Endothelial cell of umbilical vein (primary cell): ENCODE measurements at regions not wholly inside any gene's neighbourhood (a gene's known extent, or its start where the extent isn't known, plus 50 kb on each side); places are given as distances from the start of the nearest gene placed in this dataset.

Source experiments
- BruUV-seq: library from RNA; stranded (reverse); fragments of 400-500 nt; replicated peaks from 2 replicates; lab custom pipeline; 2021; lab: Mats Ljungman, UMichigan
- CTCF ChIA-PET: fragments of 300-600, 350-600 bp; sonication (Branson Sonifier 250); formaldehyde crosslinking; loops from one replicate; lab custom pipeline; 2021; ENCODE audit warnings: antibody characterized with exemption, inconsistent platforms; lab: Charles Lee
- POLR2A ChIA-PET: fragments of 300-600, 350-600 bp; sonication (Branson Sonifier 250); formaldehyde crosslinking; loops from one replicate; lab custom pipeline; 2021; ENCODE audit warnings: antibody characterized with exemption, inconsistent platforms; lab: Charles Lee
- DNase-seq: peaks from one replicate; pipeline ENCODE4 v3.0.0-alpha.2; 2011; ENCODE audit warnings: low read depth, low spot score
- FAIRE-seq: peaks from 2 replicates; lab custom pipeline; 2011; peaks lifted over from hg19 to GRCh38; lab: Jason Lieb, UNC
- H2AFZ ChIP-seq: 2 replicates; pipeline ENCODE4 v1.6.0; 2012; ENCODE audit warnings: low read depth, low read length, control low read depth, inconsistent platforms
- H3K27ac ChIP-seq: 2 replicates; pipeline ENCODE4 v1.5.1; 2011; ENCODE audit warnings: low read depth, mild to moderate bottlenecking, control low read depth, low read length, moderate library complexity; ENCODE audit not compliant: insufficient read depth
- H3K27me3 ChIP-seq, 2 experiments: 2 replicates each; pipeline versions ENCODE4 v1.6.0 to v1.6.1; 2011; ENCODE audit warnings: low read length in 2 of 2, mixed read lengths in 1 of 2; ENCODE audit not compliant: control insufficient read depth in 2 of 2, insufficient read depth in 2 of 2
- H3K36me3 ChIP-seq, 2 experiments: 2 replicates in 1 of 2; 3 replicates in 1 of 2; pipeline ENCODE4 v1.5.1; 2011; ENCODE audit warnings: low read length in 2 of 2, mild to moderate bottlenecking in 1 of 2, moderate library complexity in 1 of 2; ENCODE audit not compliant: control insufficient read depth in 2 of 2, insufficient read depth in 2 of 2; ENCODE audit errors: extremely low read depth in 1 of 2
- H3K4me1 ChIP-seq: 3 replicates; pipeline ENCODE4 v1.5.1; 2011; ENCODE audit warnings: mild to moderate bottlenecking, low read length; ENCODE audit not compliant: control insufficient read depth, insufficient read depth; ENCODE audit errors: extremely low read depth
- H3K4me2 ChIP-seq: 2 replicates; pipeline ENCODE4 v1.6.1; 2011; ENCODE audit warnings: low read length, control low read depth, mixed read lengths; ENCODE audit not compliant: insufficient read depth
- H3K4me3 ChIP-seq, 3 experiments: fragments of 200-600 bp in 1 of 3; sonication (generic), shearing (Covaris generic) in 1 of 3; replicated peaks in 1 of 3; 2 replicates each; pipeline ENCODE4 v1.5.1; 2011 to 2016; ENCODE audit warnings: control low read depth in 3 of 3, low read length in 3 of 3, mild to moderate bottlenecking in 2 of 3, inconsistent platforms in 1 of 3, low read depth in 1 of 3, moderate library complexity in 1 of 3; ENCODE audit not compliant: insufficient read depth in 1 of 3
- H3K79me2 ChIP-seq: 2 replicates; pipeline ENCODE4 v1.6.0; 2012; ENCODE audit warnings: low read length, inconsistent platforms; ENCODE audit not compliant: control insufficient read depth, insufficient read depth
- H3K9ac ChIP-seq: replicated peaks from 2 replicates; pipeline ENCODE3; 2011; ENCODE audit warnings: low read length, control low read depth; ENCODE audit not compliant: insufficient read depth; ENCODE audit errors: extremely low read depth
- H3K9me1 ChIP-seq: replicated peaks from 3 replicates; pipeline ENCODE4 v1.6.0; 2011; ENCODE audit warnings: mild to moderate bottlenecking, low read length; ENCODE audit not compliant: control insufficient read depth, insufficient read depth; ENCODE audit errors: extremely low read depth
- H3K9me3 ChIP-seq: replicated peaks from 2 replicates; pipeline ENCODE4 v1.5.1; 2012; ENCODE audit warnings: low read length, inconsistent platforms; ENCODE audit not compliant: control insufficient read depth, insufficient read depth
- H4K20me1 ChIP-seq: replicated peaks from 2 replicates; pipeline ENCODE3; 2011; ENCODE audit warnings: mild to moderate bottlenecking, low read length; ENCODE audit not compliant: control insufficient read depth, insufficient read depth; ENCODE audit errors: extremely low read depth
- EZH2 ChIP-seq: IDR thresholded peaks from 2 replicates; pipeline ENCODE4 v1.6.1; 2012; ENCODE audit warnings: borderline replicate concordance, low read depth, mild to moderate bottlenecking, moderate library complexity, low read length, inconsistent platforms; ENCODE audit not compliant: severe bottlenecking
- FOS ChIP-seq: IDR thresholded peaks from 2 replicates; pipeline ENCODE4 v1.6.1; 2011; ENCODE audit warnings: mild to moderate bottlenecking, low read length, moderate library complexity, borderline replicate concordance; ENCODE audit not compliant: insufficient read depth
- GATA2 ChIP-seq: IDR thresholded peaks from 2 replicates; pipeline ENCODE4 v1.7.0; 2011; ENCODE audit warnings: low read depth, mild to moderate bottlenecking, moderate library complexity, mixed read lengths, low read length; ENCODE audit not compliant: insufficient read length, insufficient read depth
- JUN ChIP-seq: IDR thresholded peaks from 2 replicates; pipeline ENCODE4 v1.6.1; 2011; ENCODE audit warnings: borderline replicate concordance, low read depth; ENCODE audit not compliant: insufficient read length, insufficient read depth
- MYC ChIP-seq: IDR thresholded peaks from one replicate; pipeline ENCODE4 v1.6.1; 2011; ENCODE audit warnings: mild to moderate bottlenecking, low read depth, low read length
- POLR2A ChIP-seq: IDR thresholded peaks from 2 replicates; pipeline ENCODE4 v1.6.1; 2012; ENCODE audit warnings: low read depth, mild to moderate bottlenecking, control low read depth, low read length
- POLR2AphosphoS5 ChIP-seq: IDR thresholded peaks from 2 replicates; pipeline ENCODE4 v1.6.1; 2012; ENCODE audit warnings: low read depth, mild to moderate bottlenecking, control low read depth, low read length, moderate library complexity; ENCODE audit not compliant: insufficient read depth
- dilution Hi-C: fragments of 300-500 bp; cut with MboI; formaldehyde crosslinking; loops from one replicate; pipeline ENCODE4 v1.15.0; 2019; ENCODE audit warnings: low sequenced_read_pairs; ENCODE audit not compliant: extremely low pct_ligation_motif_present
- intact Hi-C: fragments of 100-400 bp; cut with micrococcal nuclease; formaldehyde crosslinking; loops from one replicate; pipeline ENCODE4 v1.10.0; 2022
- TF ChIP-seq, protein P1 (sequence below), 2 donors: IDR thresholded peaks; 1 replicate in 1 of 2; 2 replicates in 1 of 2; pipeline ENCODE4 v1.5.1; 2011; ENCODE audit warnings: low read length in 2 of 2, mild to moderate bottlenecking in 2 of 2, moderate library complexity in 2 of 2, control low read depth in 1 of 2, inconsistent platforms in 1 of 2, low read depth in 1 of 2; ENCODE audit not compliant: insufficient read depth in 1 of 2; ENCODE audit errors: extremely low read depth in 1 of 2
- TF ChIP-seq, protein P2 (sequence below): IDR thresholded peaks from 2 replicates; pipeline ENCODE4 v1.6.1; 2011; ENCODE audit not compliant: insufficient read depth, insufficient read length

DNA sequence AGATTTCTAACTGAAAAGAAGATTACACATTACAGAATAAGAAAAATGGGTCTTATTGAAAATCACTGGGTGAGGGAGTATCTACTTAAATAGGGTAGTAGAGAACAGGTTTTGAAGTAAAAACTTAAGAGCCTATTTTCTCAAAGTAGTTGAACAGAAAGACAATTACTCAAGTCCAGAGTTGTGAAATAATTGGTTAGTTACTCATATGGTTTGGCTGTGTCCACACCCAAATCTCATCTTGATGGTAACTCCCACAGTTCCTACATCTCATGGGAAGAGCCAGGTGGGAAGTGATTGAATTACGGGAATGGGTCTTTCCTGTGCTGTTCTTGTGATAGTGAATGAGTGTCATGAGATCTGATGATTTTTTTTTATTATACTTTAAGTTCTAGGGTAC, 1035.3 kb upstream of the GJE1 start:
- dilution Hi-C loops, result no loop called here

More for the DNA sequence above, 1035.3 kb upstream of the GJE1 start:
- Histone ChIP-seq H3K9me3 (no peaks in the 10 kb centered on the region), H3K79me2 (no peaks in the 10 kb centered on the region), H3K9me1 (no peaks in the 10 kb centered on the region), H3K4me1 (no peaks in the 10 kb centered on the region), H3K4me3 (no peak overlapping the region), H3K27me3 (no peaks in the 10 kb centered on the region), H3K27ac (no peak overlapping the region), H4K20me1 (no peaks in the 10 kb centered on the region), H3K4me2 (no peak overlapping the region), H2AFZ (no peak overlapping the region), H3K36me3 (no peaks in the 10 kb centered on the region), H3K9ac (no peak overlapping the region)
- TF ChIP-seq JUN (no peak), POLR2AphosphoS5 (no peak), GATA2 (no peak), EZH2 (no peak), MYC (no peak), FOS (no peak), POLR2A (no peak)
- TF ChIP-seq, protein P1, sequence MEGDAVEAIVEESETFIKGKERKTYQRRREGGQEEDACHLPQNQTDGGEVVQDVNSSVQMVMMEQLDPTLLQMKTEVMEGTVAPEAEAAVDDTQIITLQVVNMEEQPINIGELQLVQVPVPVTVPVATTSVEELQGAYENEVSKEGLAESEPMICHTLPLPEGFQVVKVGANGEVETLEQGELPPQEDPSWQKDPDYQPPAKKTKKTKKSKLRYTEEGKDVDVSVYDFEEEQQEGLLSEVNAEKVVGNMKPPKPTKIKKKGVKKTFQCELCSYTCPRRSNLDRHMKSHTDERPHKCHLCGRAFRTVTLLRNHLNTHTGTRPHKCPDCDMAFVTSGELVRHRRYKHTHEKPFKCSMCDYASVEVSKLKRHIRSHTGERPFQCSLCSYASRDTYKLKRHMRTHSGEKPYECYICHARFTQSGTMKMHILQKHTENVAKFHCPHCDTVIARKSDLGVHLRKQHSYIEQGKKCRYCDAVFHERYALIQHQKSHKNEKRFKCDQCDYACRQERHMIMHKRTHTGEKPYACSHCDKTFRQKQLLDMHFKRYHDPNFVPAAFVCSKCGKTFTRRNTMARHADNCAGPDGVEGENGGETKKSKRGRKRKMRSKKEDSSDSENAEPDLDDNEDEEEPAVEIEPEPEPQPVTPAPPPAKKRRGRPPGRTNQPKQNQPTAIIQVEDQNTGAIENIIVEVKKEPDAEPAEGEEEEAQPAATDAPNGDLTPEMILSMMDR (IDR thresholded peaks at IDR 0.05; ENCODE audit: extremely low read depth in 1 of 2, insufficient read depth in 1 of 2, low read depth in 1 of 2, low read length in 2 of 2), result no peak
- TF ChIP-seq, protein P2, sequence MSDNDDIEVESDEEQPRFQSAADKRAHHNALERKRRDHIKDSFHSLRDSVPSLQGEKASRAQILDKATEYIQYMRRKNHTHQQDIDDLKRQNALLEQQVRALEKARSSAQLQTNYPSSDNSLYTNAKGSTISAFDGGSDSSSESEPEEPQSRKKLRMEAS, result no peak
- DNase-seq (no peak), FAIRE-seq (no peak)
- ChIA-PET CTCF (no interaction called here), POLR2A (no interaction called here)
- no TSS peak for BruUV-seq
- intact Hi-C loops, result no loop called here
